ENCODE measurements at regions not wholly inside any gene's neighbourhood (a gene's known extent, or its start where the extent isn't known, plus 50 kb on each side); places are given as distances from the start of the nearest gene placed in this dataset.
A peak's percentile ranks its signal among the peaks of the same experiment; 100 is the strongest.

- Mint-ChIP-seq H3K27me3 (ENCODE audit: unreplicated experiment) (no peaks in the 10 kb centered on the region), H3K4me1 (ENCODE audit: low read depth, unreplicated experiment) (peaks cover 11% of the 10 kb centered on the region), H3K36me3 (ENCODE audit: insufficient read depth, unreplicated experiment) (peaks cover 6% of the 10 kb centered on the region), H3K27ac (ENCODE audit: unreplicated experiment) (peak overlapping the region; percentile 87), H3K4me3 (ENCODE audit: low read depth, unreplicated experiment) (peak overlapping the region; percentile 17), H3K9me3 (ENCODE audit: low read depth, unreplicated experiment) (no peaks in the 10 kb centered on the region)
- DNase-seq = peak; percentile 77
- CTCF ChIA-PET = no interaction called here
- no peak for TF ChIP-seq CTCF (IDR thresholded peaks at IDR 0.05; ENCODE audit: unreplicated experiment)
- BruUV-seq (replicated peaks) = no TSS peak
- intact Hi-C loops (cut with micrococcal nuclease; ENCODE audit: unreplicated experiment) = no loop called here
These were observed 556.0 kb upstream of the JAG1 start for GRCh38 chr20:11229772-11230171.

- H3K9me3 Mint-ChIP-seq (ENCODE audit: low read depth, unreplicated experiment) = no peaks in the 10 kb centered on the region
- peaks cover 14% of the 10 kb centered on the region for H3K4me1 Mint-ChIP-seq (ENCODE audit: low read depth, unreplicated experiment)
- H3K27ac Mint-ChIP-seq (ENCODE audit: unreplicated experiment) = no peak overlapping the region
- H3K36me3 Mint-ChIP-seq (ENCODE audit: insufficient read depth, unreplicated experiment) = peaks cover 6% of the 10 kb centered on the region
- no peak for DNase-seq
- CTCF ChIA-PET = no interaction called here
- no peak overlapping the region for H3K4me3 Mint-ChIP-seq (ENCODE audit: low read depth, unreplicated experiment)
- H3K27me3 Mint-ChIP-seq (ENCODE audit: unreplicated experiment) = no peaks in the 10 kb centered on the region
- TF ChIP-seq CTCF (IDR thresholded peaks at IDR 0.05; ENCODE audit: unreplicated experiment) = no peak
- no TSS peak for BruUV-seq (replicated peaks)
- intact Hi-C loops (cut with micrococcal nuclease; ENCODE audit: unreplicated experiment) = no loop called here
These were observed 557.2 kb upstream of the JAG1 start for GRCh38 chr20:11230999-11231398.

- intact Hi-C loops (cut with micrococcal nuclease; ENCODE audit: unreplicated experiment) = no loop called here
- CTCF ChIA-PET = no interaction called here
- no peak overlapping the region for H3K4me3 Mint-ChIP-seq (ENCODE audit: low read depth, unreplicated experiment)
- H3K27ac Mint-ChIP-seq (ENCODE audit: unreplicated experiment) = no peak overlapping the region
- H3K9me3 Mint-ChIP-seq (ENCODE audit: low read depth, unreplicated experiment) = no peaks in the 10 kb centered on the region
- no peak for TF ChIP-seq CTCF (IDR thresholded peaks at IDR 0.05; ENCODE audit: unreplicated experiment)
- no peaks in the 10 kb centered on the region for H3K27me3 Mint-ChIP-seq (ENCODE audit: unreplicated experiment)
- no TSS peak for BruUV-seq (replicated peaks)
- H3K36me3 Mint-ChIP-seq (ENCODE audit: insufficient read depth, unreplicated experiment) = peaks cover 6% of the 10 kb centered on the region
- no peak for DNase-seq
- peaks cover 14% of the 10 kb centered on the region for H3K4me1 Mint-ChIP-seq (ENCODE audit: low read depth, unreplicated experiment)
These were observed 558.2 kb upstream of the JAG1 start for GRCh38 chr20:11231742-11232648.

- DNase-seq = no peak
- H3K9me3 Mint-ChIP-seq (ENCODE audit: low read depth, unreplicated experiment) = no peaks in the 10 kb centered on the region
- H3K27me3 Mint-ChIP-seq (ENCODE audit: unreplicated experiment) = no peaks in the 10 kb centered on the region
- BruUV-seq (replicated peaks) = no TSS peak
- H3K36me3 Mint-ChIP-seq (ENCODE audit: insufficient read depth, unreplicated experiment) = peaks cover 6% of the 10 kb centered on the region
- TF ChIP-seq CTCF (IDR thresholded peaks at IDR 0.05; ENCODE audit: unreplicated experiment) = no peak
- H3K4me3 Mint-ChIP-seq (ENCODE audit: low read depth, unreplicated experiment) = no peak overlapping the region
- H3K27ac Mint-ChIP-seq (ENCODE audit: unreplicated experiment) = no peak overlapping the region
- CTCF ChIA-PET = no interaction called here
- peaks cover 14% of the 10 kb centered on the region for H3K4me1 Mint-ChIP-seq (ENCODE audit: low read depth, unreplicated experiment)
- intact Hi-C loops (cut with micrococcal nuclease; ENCODE audit: unreplicated experiment) = no loop called here
These were observed 559.1 kb upstream of the JAG1 start for GRCh38 chr20:11232896-11233295.

Measured in Calu3 (cell line).